DOHH2 (cell line): ENCODE measurements at regions not wholly inside any gene's neighbourhood (a gene's known extent, or its start where the extent isn't known, plus 50 kb on each side); places are given as distances from the start of the nearest gene placed in this dataset.

Experiments
- EZH2phosphoT487 ChIP-seq: fragments of 200-600 bp; sonication (generic); IDR thresholded peaks from 2 replicates; pipeline ENCODE4 v1.6.1; 2017; ENCODE audit warnings: borderline replicate concordance, mild to moderate bottlenecking, antibody characterized with exemption, low read length, moderate library complexity, mixed read lengths
- TF ChIP-seq, protein P1 (sequence below): fragments of 200-600 bp; sonication (generic); IDR thresholded peaks from one replicate; pipeline ENCODE4 v1.5.1; 2014; ENCODE audit warnings: antibody characterized with exemption, mild to moderate bottlenecking, low read depth, low read length; ENCODE audit not compliant: poor library complexity, severe bottlenecking

DNA sequence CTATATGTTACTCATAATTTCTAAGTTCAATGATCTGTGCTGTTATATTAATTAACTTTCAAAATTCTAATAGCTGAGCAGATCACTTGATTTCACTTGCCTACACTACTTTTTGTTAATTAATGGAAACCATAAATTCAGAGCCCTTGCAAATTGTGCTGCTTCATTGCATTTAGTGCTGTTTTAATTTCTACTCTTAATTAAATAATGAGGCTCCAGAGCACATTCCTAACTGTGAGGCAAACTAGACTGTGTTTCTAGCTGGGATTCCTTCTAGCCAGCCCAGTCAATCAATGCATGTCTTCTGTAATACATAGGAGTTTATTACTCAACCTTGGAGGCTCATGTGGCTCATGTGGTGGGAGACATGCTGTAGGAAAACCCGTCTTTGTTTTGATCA, 301.1 kb upstream of the GOLIM4 start:
- TF ChIP-seq, protein P1, sequence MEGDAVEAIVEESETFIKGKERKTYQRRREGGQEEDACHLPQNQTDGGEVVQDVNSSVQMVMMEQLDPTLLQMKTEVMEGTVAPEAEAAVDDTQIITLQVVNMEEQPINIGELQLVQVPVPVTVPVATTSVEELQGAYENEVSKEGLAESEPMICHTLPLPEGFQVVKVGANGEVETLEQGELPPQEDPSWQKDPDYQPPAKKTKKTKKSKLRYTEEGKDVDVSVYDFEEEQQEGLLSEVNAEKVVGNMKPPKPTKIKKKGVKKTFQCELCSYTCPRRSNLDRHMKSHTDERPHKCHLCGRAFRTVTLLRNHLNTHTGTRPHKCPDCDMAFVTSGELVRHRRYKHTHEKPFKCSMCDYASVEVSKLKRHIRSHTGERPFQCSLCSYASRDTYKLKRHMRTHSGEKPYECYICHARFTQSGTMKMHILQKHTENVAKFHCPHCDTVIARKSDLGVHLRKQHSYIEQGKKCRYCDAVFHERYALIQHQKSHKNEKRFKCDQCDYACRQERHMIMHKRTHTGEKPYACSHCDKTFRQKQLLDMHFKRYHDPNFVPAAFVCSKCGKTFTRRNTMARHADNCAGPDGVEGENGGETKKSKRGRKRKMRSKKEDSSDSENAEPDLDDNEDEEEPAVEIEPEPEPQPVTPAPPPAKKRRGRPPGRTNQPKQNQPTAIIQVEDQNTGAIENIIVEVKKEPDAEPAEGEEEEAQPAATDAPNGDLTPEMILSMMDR = no peak
- no peak for TF ChIP-seq EZH2phosphoT487
